ENCODE measurements at regions not wholly inside any gene's neighbourhood (a gene's known extent, or its start where the extent isn't known, plus 50 kb on each side); places are given as distances from the start of the nearest gene placed in this dataset.

DNA sequence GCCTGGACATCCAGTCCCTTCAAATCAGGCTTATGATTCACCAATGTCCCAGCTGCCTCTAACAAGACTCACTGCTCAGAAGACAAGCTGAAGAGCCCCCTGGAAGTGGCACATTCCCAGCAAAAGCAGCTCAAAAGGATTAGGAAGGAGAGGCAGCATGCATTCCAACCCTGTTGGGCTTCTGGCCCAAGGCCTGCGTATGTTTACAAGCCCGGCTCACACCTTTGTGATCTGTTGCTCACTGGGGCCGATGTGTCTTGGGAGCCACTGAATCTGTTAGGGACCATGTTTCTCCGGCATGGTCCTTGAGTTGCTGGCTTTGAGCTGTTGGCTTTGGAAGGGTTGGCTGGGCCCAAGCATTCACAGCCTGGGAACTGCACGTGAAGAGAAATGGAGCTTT is 81.2 kb upstream of the C1orf174 start:
- no peaks in the 10 kb centered on the region for H3K79me2 ChIP-seq (ENCODE audit: low read length)
- no peak overlapping the region for H3K27ac ChIP-seq (ENCODE audit: low read length)
- H3K4me1 ChIP-seq (ENCODE audit: low read length): no peaks in the 10 kb centered on the region
- H2AFZ ChIP-seq (ENCODE audit: low read depth, low read length): no peak overlapping the region
- H3K9me3 ChIP-seq (ENCODE audit: insufficient read depth, low read length): no peaks in the 10 kb centered on the region
- H3K4me2 ChIP-seq (ENCODE audit: low read length): no peak overlapping the region
- no peak overlapping the region for H3K4me3 ChIP-seq (ENCODE audit: low read length)
- H3K9ac ChIP-seq (ENCODE audit: low read length): no peak overlapping the region
- H4K20me1 ChIP-seq (ENCODE audit: insufficient read depth, low read length): no peaks in the 10 kb centered on the region
- no peaks in the 10 kb centered on the region for H3K36me3 ChIP-seq (replicated peaks; ENCODE audit: low read depth, low read length)
- TF ChIP-seq, protein P1, sequence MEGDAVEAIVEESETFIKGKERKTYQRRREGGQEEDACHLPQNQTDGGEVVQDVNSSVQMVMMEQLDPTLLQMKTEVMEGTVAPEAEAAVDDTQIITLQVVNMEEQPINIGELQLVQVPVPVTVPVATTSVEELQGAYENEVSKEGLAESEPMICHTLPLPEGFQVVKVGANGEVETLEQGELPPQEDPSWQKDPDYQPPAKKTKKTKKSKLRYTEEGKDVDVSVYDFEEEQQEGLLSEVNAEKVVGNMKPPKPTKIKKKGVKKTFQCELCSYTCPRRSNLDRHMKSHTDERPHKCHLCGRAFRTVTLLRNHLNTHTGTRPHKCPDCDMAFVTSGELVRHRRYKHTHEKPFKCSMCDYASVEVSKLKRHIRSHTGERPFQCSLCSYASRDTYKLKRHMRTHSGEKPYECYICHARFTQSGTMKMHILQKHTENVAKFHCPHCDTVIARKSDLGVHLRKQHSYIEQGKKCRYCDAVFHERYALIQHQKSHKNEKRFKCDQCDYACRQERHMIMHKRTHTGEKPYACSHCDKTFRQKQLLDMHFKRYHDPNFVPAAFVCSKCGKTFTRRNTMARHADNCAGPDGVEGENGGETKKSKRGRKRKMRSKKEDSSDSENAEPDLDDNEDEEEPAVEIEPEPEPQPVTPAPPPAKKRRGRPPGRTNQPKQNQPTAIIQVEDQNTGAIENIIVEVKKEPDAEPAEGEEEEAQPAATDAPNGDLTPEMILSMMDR (IDR thresholded peaks at IDR 0.05; ENCODE audit: low read depth, low read length): no peak
- no peak for TF ChIP-seq EZH2phosphoT487 (IDR thresholded peaks at IDR 0.05; ENCODE audit: low read depth)
- H3K27me3 ChIP-seq (ENCODE audit: low read depth, low read length): no peaks in the 10 kb centered on the region

DNA sequence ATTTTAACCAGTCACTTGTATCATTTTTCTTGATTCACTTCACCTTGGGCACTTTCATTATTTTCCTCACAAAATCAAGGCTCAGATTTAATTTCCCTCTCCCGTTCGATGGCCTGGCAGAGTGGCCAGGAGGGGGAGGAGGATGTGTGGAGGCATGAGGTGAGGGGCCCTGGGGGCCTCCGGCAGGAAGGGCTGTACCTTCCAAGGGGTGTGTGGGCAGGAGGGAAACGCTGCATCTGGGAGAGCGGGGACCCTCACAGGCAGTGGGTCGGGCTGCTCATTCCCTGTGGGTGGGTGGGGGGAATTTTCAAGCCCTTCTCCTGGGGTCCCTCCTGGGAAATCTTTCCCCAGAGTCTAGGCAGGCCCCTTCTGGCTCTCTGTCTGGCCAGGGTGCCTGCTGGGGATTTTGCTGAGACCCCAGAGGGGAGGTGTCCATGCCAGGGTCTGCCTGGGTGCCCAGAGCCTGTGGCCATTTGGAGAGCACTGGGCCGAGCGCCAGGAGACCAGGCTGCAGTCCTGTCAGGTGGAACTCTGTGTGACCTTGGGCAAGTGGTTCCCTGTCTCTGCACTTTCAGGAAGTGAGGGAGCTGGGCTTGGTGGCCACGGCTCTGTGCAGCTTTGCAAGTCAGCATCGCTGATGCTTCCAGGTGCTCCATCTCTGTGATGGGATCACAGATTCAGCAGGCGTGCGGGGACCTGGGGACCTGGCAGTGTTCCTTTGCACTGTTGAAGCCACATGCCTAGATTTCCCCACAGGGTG is 81.9 kb upstream of the C1orf174 start:
- Histone ChIP-seq H3K27me3 (ENCODE audit: low read depth, low read length) (no peaks in the 10 kb centered on the region), H3K4me3 (ENCODE audit: low read length) (no peak overlapping the region), H3K9ac (ENCODE audit: low read length) (no peak overlapping the region), H3K79me2 (ENCODE audit: low read length) (no peaks in the 10 kb centered on the region), H3K4me1 (ENCODE audit: low read length) (no peaks in the 10 kb centered on the region), H3K36me3 (replicated peaks; ENCODE audit: low read depth, low read length) (no peaks in the 10 kb centered on the region), H3K27ac (ENCODE audit: low read length) (no peak overlapping the region), H2AFZ (ENCODE audit: low read depth, low read length) (no peak overlapping the region), H3K9me3 (ENCODE audit: insufficient read depth, low read length) (no peaks in the 10 kb centered on the region), H4K20me1 (ENCODE audit: insufficient read depth, low read length) (no peaks in the 10 kb centered on the region), H3K4me2 (ENCODE audit: low read length) (no peak overlapping the region)
- no peak for TF ChIP-seq EZH2phosphoT487 (IDR thresholded peaks at IDR 0.05; ENCODE audit: low read depth)
- TF ChIP-seq, protein P1 (IDR thresholded peaks at IDR 0.05; ENCODE audit: low read depth, low read length): no peak

DNA sequence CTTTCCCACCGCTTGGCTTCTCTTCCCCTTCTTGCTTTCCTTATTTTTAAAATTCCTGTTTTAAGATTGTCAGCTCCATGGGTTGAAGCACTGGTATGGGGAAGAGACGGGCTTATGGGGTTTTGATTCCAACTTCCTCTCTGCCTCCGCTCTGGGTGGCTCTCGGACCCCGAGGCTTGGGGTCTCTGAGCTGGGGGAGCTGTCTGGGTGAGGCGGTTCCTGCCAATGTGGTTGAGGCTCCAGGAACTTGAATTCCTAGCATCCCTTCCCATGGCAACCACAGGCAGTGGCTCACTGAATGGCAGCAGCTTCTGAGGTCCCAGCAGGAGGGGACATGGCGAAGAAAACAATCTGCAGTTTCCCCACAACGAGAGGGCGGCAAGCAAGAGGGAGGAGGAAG is 83.1 kb upstream of the C1orf174 start:
- Histone ChIP-seq H3K4me3 (ENCODE audit: low read length) (no peak overlapping the region), H2AFZ (ENCODE audit: low read depth, low read length) (no peak overlapping the region), H3K9ac (ENCODE audit: low read length) (no peak overlapping the region), H3K9me3 (ENCODE audit: insufficient read depth, low read length) (no peaks in the 10 kb centered on the region), H3K4me1 (ENCODE audit: low read length) (no peaks in the 10 kb centered on the region), H3K4me2 (ENCODE audit: low read length) (no peak overlapping the region), H4K20me1 (ENCODE audit: insufficient read depth, low read length) (no peaks in the 10 kb centered on the region), H3K79me2 (ENCODE audit: low read length) (no peaks in the 10 kb centered on the region), H3K27me3 (ENCODE audit: low read depth, low read length) (no peaks in the 10 kb centered on the region), H3K27ac (ENCODE audit: low read length) (no peak overlapping the region), H3K36me3 (replicated peaks; ENCODE audit: low read depth, low read length) (no peaks in the 10 kb centered on the region)
- TF ChIP-seq, protein P1 (IDR thresholded peaks at IDR 0.05; ENCODE audit: low read depth, low read length): no peak
- TF ChIP-seq EZH2phosphoT487 (IDR thresholded peaks at IDR 0.05; ENCODE audit: low read depth): no peak

DNA sequence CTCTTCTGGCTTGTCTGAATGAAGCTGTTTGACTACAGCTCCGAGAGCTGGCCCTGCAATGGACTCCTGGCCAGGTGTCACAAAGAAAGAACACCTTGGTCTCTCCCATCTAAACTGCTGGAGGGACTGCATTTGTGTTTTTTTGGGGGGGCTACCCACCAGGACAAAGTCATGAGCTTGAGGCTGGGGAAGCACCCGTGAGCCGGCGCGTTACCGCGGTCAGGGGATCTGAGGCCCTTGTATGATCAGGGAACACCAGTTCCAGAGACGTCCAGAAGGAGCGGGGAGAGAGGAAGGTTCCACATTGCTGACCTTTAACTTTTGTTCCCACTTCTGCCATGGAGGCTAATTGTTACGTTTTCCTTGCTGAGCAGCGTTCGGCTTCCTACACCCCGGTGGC is 84.5 kb upstream of the C1orf174 start:
- no peak overlapping the region for H3K4me2 ChIP-seq (ENCODE audit: low read length)
- no peaks in the 10 kb centered on the region for H3K9me3 ChIP-seq (ENCODE audit: insufficient read depth, low read length)
- no peak overlapping the region for H3K9ac ChIP-seq (ENCODE audit: low read length)
- no peak overlapping the region for H2AFZ ChIP-seq (ENCODE audit: low read depth, low read length)
- no peak overlapping the region for H3K4me3 ChIP-seq (ENCODE audit: low read length)
- no peak for TF ChIP-seq EZH2phosphoT487 (IDR thresholded peaks at IDR 0.05; ENCODE audit: low read depth)
- TF ChIP-seq, protein P1 (IDR thresholded peaks at IDR 0.05; ENCODE audit: low read depth, low read length): no peak
- H3K4me1 ChIP-seq (ENCODE audit: low read length): no peaks in the 10 kb centered on the region
- no peak overlapping the region for H3K27ac ChIP-seq (ENCODE audit: low read length)
- no peaks in the 10 kb centered on the region for H4K20me1 ChIP-seq (ENCODE audit: insufficient read depth, low read length)
- no peaks in the 10 kb centered on the region for H3K27me3 ChIP-seq (ENCODE audit: low read depth, low read length)
- no peaks in the 10 kb centered on the region for H3K36me3 ChIP-seq (replicated peaks; ENCODE audit: low read depth, low read length)
- no peaks in the 10 kb centered on the region for H3K79me2 ChIP-seq (ENCODE audit: low read length)
